ENCODE measurements at regions not wholly inside any gene's neighbourhood (a gene's known extent, or its start where the extent isn't known, plus 50 kb on each side); places are given as distances from the start of the nearest gene placed in this dataset.

DNA sequence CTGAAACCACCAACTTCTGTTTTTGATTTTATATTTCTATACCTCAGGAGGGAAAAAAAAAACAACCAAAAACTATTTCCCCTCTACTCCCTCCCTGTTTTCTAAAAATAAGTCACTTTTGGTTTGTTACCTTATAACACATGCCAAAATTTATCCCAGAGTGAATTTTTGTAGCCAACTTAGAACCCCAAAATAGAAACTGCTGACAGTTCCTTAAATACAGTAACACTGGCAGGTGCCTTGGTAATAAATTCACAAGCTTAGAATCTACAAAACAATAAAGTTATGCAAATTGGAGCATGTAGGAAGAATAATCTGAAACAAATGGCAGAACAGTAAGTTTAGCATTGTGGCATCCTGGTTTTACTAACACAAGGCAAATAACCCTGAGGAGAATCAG, 165.0 kb upstream of the HDAC9 start:
- Histone ChIP-seq H3K79me2 (ENCODE audit: insufficient read depth) (no peaks in the 10 kb centered on the region), H3K27me3 (replicated peaks; ENCODE audit: insufficient read depth) (no peaks in the 10 kb centered on the region), H3K4me2 (ENCODE audit: unreplicated experiment) (no peak overlapping the region), H4K20me1 (ENCODE audit: insufficient read depth) (no peaks in the 10 kb centered on the region), H3K4me1 (ENCODE audit: insufficient read depth) (no peaks in the 10 kb centered on the region), H3F3A (ENCODE audit: insufficient read depth) (no peaks in the 10 kb centered on the region), H3K9ac (no peak overlapping the region), H3K27ac (no peak overlapping the region), H3K36me3 (ENCODE audit: low read depth) (no peaks in the 10 kb centered on the region), H2AFZ (no peak overlapping the region), H3K4me3 (no peak overlapping the region), H3K9me2 (ENCODE audit: insufficient read depth) (no peaks in the 10 kb centered on the region), H3K9me3 (ENCODE audit: low read depth) (no peaks in the 10 kb centered on the region)
- no peak for DNase-seq
- TF ChIP-seq EZH2phosphoT487 (IDR thresholded peaks at IDR 0.05; ENCODE audit: insufficient read depth, low read depth) (no peak), EZH2 (IDR thresholded peaks at IDR 0.05; ENCODE audit: insufficient read depth, poor library complexity, severe bottlenecking) (no peak)
- in situ Hi-C loops (cut with MboI), result loop anchor here (25.0 kb wide), 1 partner anchor 568 kb away; no protein-coding TSS in a partner anchor

DNA sequence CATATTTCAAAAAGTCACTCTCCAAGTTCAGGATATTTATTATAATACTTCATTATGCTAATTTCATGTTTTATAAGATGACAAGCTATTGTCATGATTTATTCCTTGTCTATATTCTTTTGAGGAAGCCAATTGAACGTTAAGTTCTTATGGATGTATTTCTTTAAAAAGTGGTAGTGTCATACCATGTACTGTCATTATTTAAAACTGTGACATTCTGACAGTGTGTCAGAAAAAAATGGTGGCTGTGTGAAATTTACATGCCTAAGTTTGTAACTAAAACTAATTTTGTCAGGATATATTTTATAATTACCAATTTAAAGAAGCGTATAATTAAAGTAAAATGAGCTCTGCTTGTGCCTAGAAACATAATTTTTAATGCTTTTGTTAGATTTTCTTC, 158.9 kb upstream of the HDAC9 start:
- Histone ChIP-seq H3K27me3 (replicated peaks; ENCODE audit: insufficient read depth) (no peaks in the 10 kb centered on the region), H3K4me3 (no peak overlapping the region), H3K9me3 (ENCODE audit: low read depth) (no peaks in the 10 kb centered on the region), H2AFZ (no peak overlapping the region), H3K4me2 (ENCODE audit: unreplicated experiment) (no peak overlapping the region), H3K36me3 (ENCODE audit: low read depth) (no peaks in the 10 kb centered on the region), H3K79me2 (ENCODE audit: insufficient read depth) (no peaks in the 10 kb centered on the region), H4K20me1 (ENCODE audit: insufficient read depth) (no peaks in the 10 kb centered on the region), H3K9me2 (ENCODE audit: insufficient read depth) (no peaks in the 10 kb centered on the region), H3F3A (ENCODE audit: insufficient read depth) (no peaks in the 10 kb centered on the region), H3K9ac (no peak overlapping the region), H3K4me1 (ENCODE audit: insufficient read depth) (no peaks in the 10 kb centered on the region), H3K27ac (no peak overlapping the region)
- in situ Hi-C loops (cut with MboI), result loop anchor here (25.0 kb wide), 1 partner anchor 574 kb away; no protein-coding TSS in a partner anchor
- TF ChIP-seq EZH2phosphoT487 (IDR thresholded peaks at IDR 0.05; ENCODE audit: insufficient read depth, low read depth) (no peak), EZH2 (IDR thresholded peaks at IDR 0.05; ENCODE audit: insufficient read depth, poor library complexity, severe bottlenecking) (no peak)
- no peak for DNase-seq
- WGBS, 2 experiments (ENCODE audit: low coverage in 1 of 2, low lambda C conversion rate in 2 of 2, missing lambda C conversion rate in 2 of 2), result 63 to 76% methylated on average over 2 of the region's 2 CpGs

DNA sequence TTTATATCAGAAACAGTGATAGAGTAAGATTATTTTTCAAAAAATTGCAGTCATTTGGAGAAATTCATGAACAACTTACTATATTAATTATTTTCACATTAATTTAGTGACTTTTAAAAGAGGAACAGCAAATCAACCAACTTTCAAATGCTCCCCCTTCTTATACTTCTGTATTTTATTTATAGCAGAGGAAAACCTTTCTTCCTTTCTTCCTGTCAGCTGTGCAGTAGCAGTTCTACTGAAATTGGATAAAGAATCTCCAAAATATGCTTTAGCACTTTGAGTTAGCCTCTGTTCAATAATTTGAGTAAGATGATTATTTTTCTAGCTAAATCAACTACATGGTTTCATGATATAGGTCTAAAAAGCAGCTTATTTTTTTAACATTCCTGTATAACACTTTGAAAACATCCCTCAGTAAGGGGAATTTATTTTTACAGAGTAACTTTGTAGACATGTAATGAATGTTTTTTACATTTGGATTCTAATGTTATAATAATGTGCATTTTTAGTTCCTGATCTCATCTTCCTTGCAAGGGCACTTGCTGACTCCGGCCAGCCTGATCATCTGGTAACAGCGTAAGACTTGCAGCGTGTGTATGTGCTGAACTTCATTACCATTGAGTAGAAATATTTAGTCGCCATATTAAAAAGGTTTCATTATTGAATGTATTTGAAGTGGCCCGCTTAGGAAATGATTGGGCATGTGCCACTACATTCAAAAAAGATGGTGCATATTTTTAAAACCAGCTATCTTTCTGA, 158.3 kb upstream of the HDAC9 start:
- H3F3A ChIP-seq (ENCODE audit: insufficient read depth), result no peaks in the 10 kb centered on the region
- H3K4me1 ChIP-seq (ENCODE audit: insufficient read depth), result no peaks in the 10 kb centered on the region
- H2AFZ ChIP-seq, result peak overlapping the region; percentile 45; the same call in 1 of the 2 replicates
- H3K9ac ChIP-seq, result no peak overlapping the region
- H3K36me3 ChIP-seq (ENCODE audit: low read depth), result no peaks in the 10 kb centered on the region
- no peak overlapping the region for H3K4me2 ChIP-seq (ENCODE audit: unreplicated experiment)
- no peaks in the 10 kb centered on the region for H4K20me1 ChIP-seq (ENCODE audit: insufficient read depth)
- TF ChIP-seq EZH2phosphoT487 (IDR thresholded peaks at IDR 0.05; ENCODE audit: insufficient read depth, low read depth), result no peak
- TF ChIP-seq EZH2 (IDR thresholded peaks at IDR 0.05; ENCODE audit: insufficient read depth, poor library complexity, severe bottlenecking), result no peak
- no peaks in the 10 kb centered on the region for H3K9me3 ChIP-seq (ENCODE audit: low read depth)
- no peaks in the 10 kb centered on the region for H3K27me3 ChIP-seq (replicated peaks; ENCODE audit: insufficient read depth)
- no peaks in the 10 kb centered on the region for H3K79me2 ChIP-seq (ENCODE audit: insufficient read depth)
- in situ Hi-C loops (cut with MboI), result loop anchor here (25.0 kb wide), 1 partner anchor 575 kb away; no protein-coding TSS in a partner anchor
- peak; percentile 7 for DNase-seq
- WGBS, 2 experiments (ENCODE audit: low coverage in 1 of 2, low lambda C conversion rate in 2 of 2, missing lambda C conversion rate in 2 of 2), result 56 to 69% methylated on average over 5 of the region's 5 CpGs
- no peak overlapping the region for H3K4me3 ChIP-seq
- H3K9me2 ChIP-seq (ENCODE audit: insufficient read depth), result no peaks in the 10 kb centered on the region
- H3K27ac ChIP-seq, result no peak overlapping the region

DNA sequence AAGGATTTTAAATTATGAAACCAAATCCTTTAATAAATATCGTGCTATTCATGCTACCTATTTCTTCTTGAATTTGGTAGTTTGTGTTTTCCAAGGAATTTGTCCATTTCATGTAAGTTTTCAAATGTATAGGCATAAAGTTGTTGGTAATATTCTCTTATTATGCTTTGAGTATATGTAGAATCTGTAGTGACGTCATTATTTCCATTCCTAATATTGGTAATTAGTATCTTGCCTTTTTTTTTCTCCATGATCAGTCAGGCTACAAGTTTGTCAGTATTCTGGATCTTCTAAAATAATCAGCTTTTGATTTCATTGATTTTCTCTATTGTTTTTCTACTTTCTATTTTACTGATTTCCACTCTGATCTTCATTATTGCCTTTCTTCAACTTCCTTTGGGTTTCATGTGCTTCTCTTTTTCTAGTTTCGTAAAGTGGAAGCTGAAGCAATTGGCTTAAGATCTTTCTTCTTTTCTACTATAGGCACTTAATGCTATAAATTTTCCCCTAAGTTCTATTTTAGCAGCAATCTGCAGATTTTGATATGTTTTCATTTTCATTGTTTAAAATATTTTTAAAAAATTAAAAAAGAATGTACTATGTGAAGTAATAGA, 156.5 kb upstream of the HDAC9 start:
- 86 to 92% methylated on average over 3 of the region's 3 CpGs for WGBS, 2 experiments (ENCODE audit: low coverage in 1 of 2, low lambda C conversion rate in 2 of 2, missing lambda C conversion rate in 2 of 2)
- in situ Hi-C loops (cut with MboI), result loop anchor here (25.0 kb wide), 1 partner anchor 577 kb away; no protein-coding TSS in a partner anchor
- TF ChIP-seq EZH2phosphoT487 (IDR thresholded peaks at IDR 0.05; ENCODE audit: insufficient read depth, low read depth), result no peak
- no peak for TF ChIP-seq EZH2 (IDR thresholded peaks at IDR 0.05; ENCODE audit: insufficient read depth, poor library complexity, severe bottlenecking)
- H3K9me3 ChIP-seq (ENCODE audit: low read depth), result no peaks in the 10 kb centered on the region
- H3K36me3 ChIP-seq (ENCODE audit: low read depth), result no peaks in the 10 kb centered on the region
- no peak overlapping the region for H3K9ac ChIP-seq
- no peak overlapping the region for H3K4me3 ChIP-seq
- no peaks in the 10 kb centered on the region for H3F3A ChIP-seq (ENCODE audit: insufficient read depth)
- no peaks in the 10 kb centered on the region for H3K79me2 ChIP-seq (ENCODE audit: insufficient read depth)
- no peaks in the 10 kb centered on the region for H4K20me1 ChIP-seq (ENCODE audit: insufficient read depth)
- no peak overlapping the region for H2AFZ ChIP-seq
- no peaks in the 10 kb centered on the region for H3K27me3 ChIP-seq (replicated peaks; ENCODE audit: insufficient read depth)
- no peaks in the 10 kb centered on the region for H3K9me2 ChIP-seq (ENCODE audit: insufficient read depth)
- no peaks in the 10 kb centered on the region for H3K4me1 ChIP-seq (ENCODE audit: insufficient read depth)
- no peak for DNase-seq
- H3K4me2 ChIP-seq (ENCODE audit: unreplicated experiment), result no peak overlapping the region
- H3K27ac ChIP-seq, result no peak overlapping the region
